GM12878 (cell line): ENCODE measurements at regions not wholly inside any gene's neighbourhood (a gene's known extent, or its start where the extent isn't known, plus 50 kb on each side); places are given as distances from the start of the nearest gene placed in this dataset.
"Not testable (repeated sequence)": the region's sequence is repeated elsewhere in the genome, so short reads cannot be mapped to it uniquely, and the experiment has no call there.

Source experiments
- ATAC-seq: fragments of 200-7000 bp; cut with Tn5 transposase; 3 replicates; pipeline ENCODE4 v1.9.1; 2020; ENCODE audit warnings: mild to moderate bottlenecking, moderate library complexity
- BruUV-seq: library from RNA; stranded (reverse); fragments of 400-500 nt; replicated peaks from 2 replicates; lab custom pipeline; 2021; lab: Mats Ljungman, UMichigan
- CTCF ChIA-PET: fragments of 300-600 bp; sonication (Branson Sonifier 250); formaldehyde crosslinking; extraction: SDS; loops from one replicate; lab custom pipeline; 2021; ENCODE audit warnings: inconsistent platforms; lab: Yijun Ruan, JAX
- POLR2A ChIA-PET: fragments of 350-600 bp; formaldehyde crosslinking; extraction: SDS; loops from one replicate; lab custom pipeline; 2021; ENCODE audit warnings: inconsistent platforms; lab: Charles Lee
- RAD21 ChIA-PET: fragments of 300-600 bp; sonication (Branson Sonifier 250); formaldehyde crosslinking; loops from one replicate; lab custom pipeline; 2023; ENCODE audit warnings: antibody characterized with exemption; ENCODE audit not compliant: unreplicated experiment; lab: Charles Lee
- SMC1A ChIA-PET: fragments of 300-600 bp; sonication (Branson Sonifier 250); formaldehyde crosslinking; loops from one replicate; lab custom pipeline; 2023; ENCODE audit not compliant: unreplicated experiment, uncharacterized antibody; lab: Charles Lee
- DNase-seq: peaks from one replicate; pipeline ENCODE4 v3.0.0-alpha.2; 2011; ENCODE audit warnings: low read depth, low spot score
- FAIRE-seq: peaks from 3 replicates; lab custom pipeline; 2011; peaks lifted over from hg19 to GRCh38; lab: Jason Lieb, UNC
- H2AFZ ChIP-seq: 2 replicates; pipeline ENCODE4 v1.6.0; 2011; ENCODE audit warnings: low read depth, low read length, control low read depth; ENCODE audit not compliant: control insufficient read depth
- H3K27ac ChIP-seq: 2 replicates; pipeline ENCODE4 v1.5.1; 2011; ENCODE audit warnings: control low read depth; ENCODE audit not compliant: control insufficient read depth, insufficient read depth
- H3K27me3 ChIP-seq, 2 experiments: replicated peaks in 1 of 2; 2 replicates each; pipeline versions ENCODE4 v1.6.0 to v1.6.1; 2011; ENCODE audit warnings: low read length in 1 of 2; ENCODE audit not compliant: control insufficient read depth in 2 of 2, insufficient read depth in 2 of 2
- H3K36me3 ChIP-seq, 2 experiments: 2 replicates each; pipeline ENCODE4 v1.5.1; 2011; ENCODE audit warnings: low read length in 1 of 2; ENCODE audit not compliant: control insufficient read depth in 2 of 2, insufficient read depth in 2 of 2
- H3K4me1 ChIP-seq: 2 replicates; pipeline ENCODE4 v1.6.1; 2011; ENCODE audit warnings: mild to moderate bottlenecking, low read length, moderate library complexity, mixed read lengths; ENCODE audit not compliant: control insufficient read depth, insufficient read depth
- H3K4me2 ChIP-seq: 2 replicates; pipeline ENCODE4 v1.6.0; 2011; ENCODE audit warnings: control low read depth; ENCODE audit not compliant: control insufficient read depth, insufficient read depth
- H3K4me3 ChIP-seq: fragments of 200-600 bp; sonication (generic); 2 replicates; pipeline ENCODE4 v1.5.1; 2016
- H3K79me2 ChIP-seq: 2 replicates; pipeline ENCODE4 v1.6.0; 2011; ENCODE audit warnings: low read length; ENCODE audit not compliant: control insufficient read depth, insufficient read depth
- H3K9ac ChIP-seq: 2 replicates; pipeline ENCODE4 v1.8.0; 2011; ENCODE audit warnings: low read length, control low read depth, mixed read lengths; ENCODE audit not compliant: control insufficient read depth, insufficient read depth
- H3K9me3 ChIP-seq: replicated peaks from 3 replicates; pipeline ENCODE4 v1.5.1; 2011; ENCODE audit warnings: mild to moderate bottlenecking, low read length; ENCODE audit not compliant: control insufficient read depth, insufficient read depth
- H4K20me1 ChIP-seq: 2 replicates; pipeline ENCODE4 v1.6.0; 2011; ENCODE audit not compliant: control insufficient read depth, insufficient read depth
- ATF7 ChIP-seq: fragments of 450-650 bp; IDR thresholded peaks from 2 replicates; pipeline ENCODE4 v1.6.1; 2016; ENCODE audit warnings: low read depth, mild to moderate bottlenecking
- CEBPZ ChIP-seq: fragments of 150-350 bp; IDR thresholded peaks from 2 replicates; pipeline ENCODE4 v1.6.1; 2016; ENCODE audit warnings: low read depth, low read length
- IRF5 ChIP-seq: fragments of 450-650 bp; IDR thresholded peaks from 2 replicates; pipeline ENCODE4 v1.6.1; 2017; ENCODE audit warnings: borderline replicate concordance
- KLF5 ChIP-seq: fragments of 450-650 bp; IDR thresholded peaks from 2 replicates; pipeline ENCODE4 v1.6.1; 2014; ENCODE audit warnings: mild to moderate bottlenecking; ENCODE audit not compliant: partially characterized antibody
- NR2C1 ChIP-seq: fragments of 450-650 bp; IDR thresholded peaks from 2 replicates; pipeline ENCODE4 v1.6.1; 2017; ENCODE audit warnings: antibody characterized with exemption, mild to moderate bottlenecking, moderate library complexity
- NRF1 ChIP-seq: conservative IDR thresholded peaks from 2 replicates; pipeline ENCODE4 v1.6.1; 2011; ENCODE audit warnings: mild to moderate bottlenecking, low read depth, low read length, improper control_type of control experiment
- PML ChIP-seq: IDR thresholded peaks from 2 replicates; pipeline ENCODE4 v1.6.1; 2012; ENCODE audit warnings: low read length, inconsistent platforms
- SMAD5 ChIP-seq: IDR thresholded peaks from 2 replicates; pipeline ENCODE4 v1.6.1; 2016; ENCODE audit warnings: antibody characterized with exemption, low read depth
- WGBS: methylation state at CpG from one replicate; pipeline ENCODE4 v1.1.6; 2016; ENCODE audit warnings: low lambda C conversion rate; ENCODE audit not compliant: insufficient replicate concordance, insufficient coverage; ENCODE audit errors: missing lambda C conversion rate; 5-methylcytosine and 5-hydroxymethylcytosine counted together
- in situ Hi-C: fragments of 300-500 bp; cut with MboI; formaldehyde crosslinking; loops from 9 replicates; pipeline ENCODE4 v1.14.3; 2018; ENCODE audit warnings: mixed read lengths
- intact Hi-C: fragments of 100-400 bp; cut with micrococcal nuclease; formaldehyde crosslinking; loops from one replicate; pipeline ENCODE4 v1.14.2; 2022; ENCODE audit not compliant: unreplicated experiment

GRCh38 chr2:176577054-176577453 is 307.8 kb downstream of the MTX2 start:
- H3K4me1 ChIP-seq: no peaks in the 10 kb centered on the region
- H3K27me3 ChIP-seq: no peaks in the 10 kb centered on the region; a peak in 1 of 4 replicates
- RAD21 ChIA-PET: no interaction called here
- TF ChIP-seq PML (no peak), CEBPZ (no peak), ATF7 (no peak), SMAD5 (no peak), KLF5 (no peak), NR2C1 (no peak), IRF5 (no peak), NRF1 (no peak)
- 36% methylated on average over 1 of the region's 1 CpG for WGBS
- ATAC-seq (no peak), FAIRE-seq (no peak), DNase-seq (no peak)
- H2AFZ ChIP-seq: no peak overlapping the region
- no peak overlapping the region for H3K4me2 ChIP-seq
- POLR2A ChIA-PET: no interaction called here
- no TSS peak for BruUV-seq
- SMC1A ChIA-PET: no interaction called here
- no peaks in the 10 kb centered on the region for H3K79me2 ChIP-seq
- H3K4me3 ChIP-seq: no peak overlapping the region
- H3K27ac ChIP-seq: no peak overlapping the region
- in situ Hi-C loops (no loop called here), intact Hi-C loops (no loop called here)
- CTCF ChIA-PET: no interaction called here
- H3K9me3 ChIP-seq: no peaks in the 10 kb centered on the region
- no peaks in the 10 kb centered on the region for H4K20me1 ChIP-seq
- H3K9ac ChIP-seq: no peak overlapping the region
- H3K36me3 ChIP-seq: no peaks in the 10 kb centered on the region

GRCh38 chr2:176578292-176578691 is 309.1 kb downstream of the MTX2 start:
- H3K4me1 ChIP-seq, H3K79me2 ChIP-seq, ATAC-seq, DNase-seq, H3K27ac ChIP-seq, intact Hi-C loops, CTCF ChIA-PET, H3K4me2 ChIP-seq, FAIRE-seq, in situ Hi-C loops, SMC1A ChIA-PET, H4K20me1 ChIP-seq, H3K4me3 ChIP-seq, POLR2A ChIA-PET, H3K27me3 ChIP-seq, RAD21 ChIA-PET, BruUV-seq, H3K36me3 ChIP-seq, H3K9ac ChIP-seq, H2AFZ ChIP-seq, H3K9me3 ChIP-seq: not testable (repeated sequence)
- 52% methylated on average over 4 of the region's 4 CpGs for WGBS
